GM23338 (cell line): ENCODE measurements at regions not wholly inside any gene's neighbourhood (a gene's known extent, or its start where the extent isn't known, plus 50 kb on each side); places are given as distances from the start of the nearest gene placed in this dataset.

Source experiments
- CREB1 ChIP-seq: fragments of 250-450 bp; sonication (Bioruptor Pico); IDR thresholded peaks from 2 replicates; pipeline ENCODE4 v1.5.0; 2020; ENCODE audit warnings: low read depth, mild to moderate bottlenecking, moderate library complexity
- EZH2 ChIP-seq: fragments of 200-600 bp; sonication (generic); IDR thresholded peaks from one replicate; pipeline ENCODE4 v1.8.0; 2017; ENCODE audit warnings: antibody characterized with exemption, mild to moderate bottlenecking, low read depth; ENCODE audit not compliant: unreplicated experiment
- EZH2phosphoT487 ChIP-seq: fragments of 200-600 bp; sonication (generic); IDR thresholded peaks from one replicate; pipeline ENCODE4 v1.8.1; 2018; ENCODE audit warnings: antibody characterized with exemption; ENCODE audit not compliant: unreplicated experiment
- JUNB ChIP-seq: IDR thresholded peaks from one replicate; pipeline ENCODE4 v1.6.1; 2016; ENCODE audit warnings: antibody characterized with exemption; ENCODE audit not compliant: unreplicated experiment
- POLR2AphosphoS5 ChIP-seq: IDR thresholded peaks from 2 replicates; pipeline ENCODE4 v1.6.1; 2016; ENCODE audit warnings: antibody characterized with exemption, low read depth
- STAT1 ChIP-seq: IDR thresholded peaks from one replicate; pipeline ENCODE4 v1.6.1; 2016; ENCODE audit warnings: antibody characterized with exemption; ENCODE audit not compliant: unreplicated experiment
- TF ChIP-seq, protein P1 (sequence below): IDR thresholded peaks from 2 replicates; pipeline ENCODE4 v1.6.1; 2016; ENCODE audit warnings: antibody characterized with exemption
- TF ChIP-seq, protein P2 (sequence below), 2 experiments: fragments of 200-600 bp in 1 of 2; sonication (generic) in 1 of 2; conservative IDR thresholded peaks; 2 replicates each; pipeline versions ENCODE4 v1.5.1 to v1.6.1; 2016 to 2017; ENCODE audit warnings: antibody characterized with exemption in 2 of 2, low read depth in 2 of 2, mild to moderate bottlenecking in 2 of 2, moderate library complexity in 1 of 2
- TF ChIP-seq, protein P3 (sequence below): IDR thresholded peaks from one replicate; pipeline ENCODE4 v1.6.1; 2018; ENCODE audit warnings: antibody characterized with exemption; ENCODE audit not compliant: unreplicated experiment

DNA sequence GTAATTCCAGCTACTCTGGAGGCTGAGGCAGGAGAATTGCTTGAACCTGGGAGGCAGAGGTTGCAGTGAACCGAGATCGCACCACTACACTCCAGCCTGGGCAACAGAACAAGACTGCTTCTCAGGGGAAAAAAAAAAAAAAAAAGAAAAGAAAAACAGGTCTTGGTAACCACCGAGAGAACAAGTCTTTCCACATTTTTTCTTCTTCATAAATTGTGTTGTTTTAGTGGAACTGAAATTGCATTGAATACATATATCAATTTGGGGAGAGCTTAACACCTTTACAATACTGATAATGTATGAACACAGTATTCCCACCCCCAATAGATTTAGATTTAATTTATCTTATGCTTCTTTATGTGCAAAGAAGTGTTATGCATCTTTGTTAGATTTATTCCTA is 70.0 kb upstream of the PLEKHG1 start:
- TF ChIP-seq, protein P1, sequence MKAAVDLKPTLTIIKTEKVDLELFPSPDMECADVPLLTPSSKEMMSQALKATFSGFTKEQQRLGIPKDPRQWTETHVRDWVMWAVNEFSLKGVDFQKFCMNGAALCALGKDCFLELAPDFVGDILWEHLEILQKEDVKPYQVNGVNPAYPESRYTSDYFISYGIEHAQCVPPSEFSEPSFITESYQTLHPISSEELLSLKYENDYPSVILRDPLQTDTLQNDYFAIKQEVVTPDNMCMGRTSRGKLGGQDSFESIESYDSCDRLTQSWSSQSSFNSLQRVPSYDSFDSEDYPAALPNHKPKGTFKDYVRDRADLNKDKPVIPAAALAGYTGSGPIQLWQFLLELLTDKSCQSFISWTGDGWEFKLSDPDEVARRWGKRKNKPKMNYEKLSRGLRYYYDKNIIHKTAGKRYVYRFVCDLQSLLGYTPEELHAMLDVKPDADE, result no peak
- TF ChIP-seq EZH2phosphoT487 (no peak), CREB1 (CRISPR knock-in tag) (no peak), POLR2AphosphoS5 (no peak), STAT1 (no peak), EZH2 (no peak), JUNB (no peak)
- TF ChIP-seq, protein P2, sequence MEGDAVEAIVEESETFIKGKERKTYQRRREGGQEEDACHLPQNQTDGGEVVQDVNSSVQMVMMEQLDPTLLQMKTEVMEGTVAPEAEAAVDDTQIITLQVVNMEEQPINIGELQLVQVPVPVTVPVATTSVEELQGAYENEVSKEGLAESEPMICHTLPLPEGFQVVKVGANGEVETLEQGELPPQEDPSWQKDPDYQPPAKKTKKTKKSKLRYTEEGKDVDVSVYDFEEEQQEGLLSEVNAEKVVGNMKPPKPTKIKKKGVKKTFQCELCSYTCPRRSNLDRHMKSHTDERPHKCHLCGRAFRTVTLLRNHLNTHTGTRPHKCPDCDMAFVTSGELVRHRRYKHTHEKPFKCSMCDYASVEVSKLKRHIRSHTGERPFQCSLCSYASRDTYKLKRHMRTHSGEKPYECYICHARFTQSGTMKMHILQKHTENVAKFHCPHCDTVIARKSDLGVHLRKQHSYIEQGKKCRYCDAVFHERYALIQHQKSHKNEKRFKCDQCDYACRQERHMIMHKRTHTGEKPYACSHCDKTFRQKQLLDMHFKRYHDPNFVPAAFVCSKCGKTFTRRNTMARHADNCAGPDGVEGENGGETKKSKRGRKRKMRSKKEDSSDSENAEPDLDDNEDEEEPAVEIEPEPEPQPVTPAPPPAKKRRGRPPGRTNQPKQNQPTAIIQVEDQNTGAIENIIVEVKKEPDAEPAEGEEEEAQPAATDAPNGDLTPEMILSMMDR (conservative IDR thresholded peaks at IDR 0.05; ENCODE audit: low read depth in 2 of 2), result no peak
- TF ChIP-seq, protein P3, sequence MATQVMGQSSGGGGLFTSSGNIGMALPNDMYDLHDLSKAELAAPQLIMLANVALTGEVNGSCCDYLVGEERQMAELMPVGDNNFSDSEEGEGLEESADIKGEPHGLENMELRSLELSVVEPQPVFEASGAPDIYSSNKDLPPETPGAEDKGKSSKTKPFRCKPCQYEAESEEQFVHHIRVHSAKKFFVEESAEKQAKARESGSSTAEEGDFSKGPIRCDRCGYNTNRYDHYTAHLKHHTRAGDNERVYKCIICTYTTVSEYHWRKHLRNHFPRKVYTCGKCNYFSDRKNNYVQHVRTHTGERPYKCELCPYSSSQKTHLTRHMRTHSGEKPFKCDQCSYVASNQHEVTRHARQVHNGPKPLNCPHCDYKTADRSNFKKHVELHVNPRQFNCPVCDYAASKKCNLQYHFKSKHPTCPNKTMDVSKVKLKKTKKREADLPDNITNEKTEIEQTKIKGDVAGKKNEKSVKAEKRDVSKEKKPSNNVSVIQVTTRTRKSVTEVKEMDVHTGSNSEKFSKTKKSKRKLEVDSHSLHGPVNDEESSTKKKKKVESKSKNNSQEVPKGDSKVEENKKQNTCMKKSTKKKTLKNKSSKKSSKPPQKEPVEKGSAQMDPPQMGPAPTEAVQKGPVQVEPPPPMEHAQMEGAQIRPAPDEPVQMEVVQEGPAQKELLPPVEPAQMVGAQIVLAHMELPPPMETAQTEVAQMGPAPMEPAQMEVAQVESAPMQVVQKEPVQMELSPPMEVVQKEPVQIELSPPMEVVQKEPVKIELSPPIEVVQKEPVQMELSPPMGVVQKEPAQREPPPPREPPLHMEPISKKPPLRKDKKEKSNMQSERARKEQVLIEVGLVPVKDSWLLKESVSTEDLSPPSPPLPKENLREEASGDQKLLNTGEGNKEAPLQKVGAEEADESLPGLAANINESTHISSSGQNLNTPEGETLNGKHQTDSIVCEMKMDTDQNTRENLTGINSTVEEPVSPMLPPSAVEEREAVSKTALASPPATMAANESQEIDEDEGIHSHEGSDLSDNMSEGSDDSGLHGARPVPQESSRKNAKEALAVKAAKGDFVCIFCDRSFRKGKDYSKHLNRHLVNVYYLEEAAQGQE, result no peak
